ENCODE measurements at regions not wholly inside any gene's neighbourhood (a gene's known extent, or its start where the extent isn't known, plus 50 kb on each side); places are given as distances from the start of the nearest gene placed in this dataset.
A peak's percentile ranks its signal among the peaks of the same experiment; 100 is the strongest.
"Not testable (repeated sequence)": the region's sequence is repeated elsewhere in the genome, so short reads cannot be mapped to it uniquely, and the experiment has no call there.

- peak; percentile 8 to 52 (median 22) for DNase-seq
These were observed 1511.9 kb downstream of the REEP3 start for GRCh38 chr10:65032867-65033769.

DNA sequence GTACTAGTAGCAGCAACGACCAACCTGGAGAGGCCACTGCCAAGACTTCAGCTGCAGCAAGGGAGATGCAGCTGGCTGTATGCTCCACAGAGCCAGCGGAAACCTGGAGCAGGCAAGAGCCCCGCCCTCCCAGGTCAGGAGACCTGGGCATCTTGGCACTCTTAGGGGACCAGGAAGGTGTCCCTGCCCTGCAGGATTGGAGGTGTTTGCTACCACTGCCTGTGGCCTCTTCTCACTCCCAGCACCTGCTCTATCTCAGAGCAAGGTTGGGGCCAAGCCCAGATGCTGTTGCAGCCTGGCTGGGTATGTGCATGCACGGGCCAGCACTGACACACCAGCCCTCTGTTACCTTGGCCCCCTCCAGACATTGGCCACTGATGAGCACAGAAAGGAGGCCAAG is 1512.8 kb downstream of the REEP3 start:
- DNase-seq, result no peak

GRCh38 chr10:65040796-65041195 is 1519.6 kb downstream of the REEP3 start:
- DNase-seq, result no peak

DNA sequence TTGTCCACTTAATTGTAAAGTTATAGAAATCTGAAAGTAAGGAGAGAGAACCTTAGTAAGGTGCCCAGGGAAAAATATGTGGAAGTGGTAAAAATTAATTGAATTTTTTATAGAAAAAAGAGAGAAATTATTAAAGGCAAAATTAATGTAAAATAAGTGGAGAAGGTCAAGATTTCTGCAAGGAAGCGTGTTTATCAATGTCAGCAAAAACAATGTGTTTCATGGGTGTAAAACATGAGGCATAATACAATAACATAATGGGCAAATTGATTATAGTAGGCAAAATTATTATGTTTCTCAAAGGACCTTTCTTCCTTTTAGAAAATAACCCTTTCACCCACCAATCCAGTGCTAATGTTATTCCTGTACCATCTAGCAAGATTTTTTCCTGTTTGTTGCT is 1520.1 kb downstream of the REEP3 start:
- no peak for DNase-seq

GRCh38 chr10:65042496-65042895 is 1521.3 kb downstream of the REEP3 start:
- DNase-seq, result no peak

GRCh38 chr10:65046831-65047230 is 1525.6 kb downstream of the REEP3 start:
- no peak for DNase-seq

DNA sequence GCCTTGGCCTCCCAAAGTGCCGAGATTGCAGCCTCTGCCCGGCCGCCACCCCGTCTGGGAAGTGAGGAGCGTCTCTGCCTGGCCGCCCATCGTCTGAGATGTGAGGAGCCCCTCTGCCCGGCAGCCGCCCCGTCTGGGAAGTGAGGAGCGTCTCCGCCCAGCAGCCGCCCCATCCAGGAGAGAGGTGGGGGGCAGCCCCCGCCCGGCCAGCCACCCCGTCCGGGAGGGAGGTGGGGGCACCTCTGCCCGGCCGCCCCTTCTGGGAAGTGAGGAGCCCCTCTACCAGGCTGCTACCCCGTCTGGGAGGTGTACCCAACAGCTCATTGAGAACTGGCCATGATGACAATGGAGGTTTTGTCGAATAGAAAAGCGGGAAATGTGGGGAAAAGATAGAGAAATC is 1530.9 kb downstream of the REEP3 start:
- DNase-seq, result not testable (repeated sequence)

- not testable (repeated sequence) for DNase-seq
These were observed 1532.2 kb downstream of the REEP3 start for GRCh38 chr10:65053397-65053796.

DNA sequence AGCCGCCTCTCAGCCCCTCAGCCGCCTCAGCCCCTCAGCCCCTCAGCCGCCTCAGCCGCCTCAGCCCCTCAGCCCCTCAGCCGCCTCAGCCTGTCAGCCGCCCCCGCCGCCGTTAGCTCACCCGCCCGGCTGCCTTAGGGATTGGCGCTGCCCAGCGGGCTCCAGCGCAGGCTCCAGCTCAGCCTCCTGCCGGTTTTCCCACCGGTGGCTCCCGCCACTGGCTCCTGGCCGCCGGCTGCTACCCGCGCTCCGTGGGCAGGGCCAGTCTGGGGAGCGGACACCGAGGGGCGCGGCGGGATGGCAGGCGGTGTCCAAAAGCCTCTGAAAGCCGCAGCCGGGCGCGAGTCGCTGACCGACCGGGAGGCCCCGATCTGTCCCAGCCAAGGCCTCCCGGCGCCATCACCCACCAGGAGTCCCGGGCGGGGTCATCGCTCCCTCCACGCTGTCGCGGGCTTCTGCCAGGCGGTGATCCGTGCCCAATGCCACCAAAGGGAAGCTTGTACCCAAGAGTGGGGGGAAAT is 1532.7 kb downstream of the REEP3 start:
- not testable (repeated sequence) for DNase-seq

DNA sequence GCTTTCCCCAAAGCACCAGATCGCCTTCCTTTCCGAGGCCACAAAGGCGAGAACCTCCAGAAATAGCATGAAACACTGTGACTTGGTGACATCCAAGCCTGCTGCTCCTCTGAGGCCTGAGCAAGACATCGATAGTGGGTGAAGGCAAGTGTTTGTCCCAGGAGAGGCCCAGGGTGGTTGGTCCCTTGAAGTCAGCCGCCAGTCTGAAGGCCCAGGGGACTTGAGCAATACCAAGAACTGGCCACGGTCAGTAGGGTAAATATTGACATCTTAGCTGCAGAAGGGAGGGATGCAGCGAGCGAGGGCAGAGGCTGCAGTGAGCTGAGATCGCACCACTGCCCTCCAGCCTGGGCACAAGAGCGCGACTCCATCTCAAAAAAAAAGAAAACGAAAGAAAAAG is 1533.5 kb downstream of the REEP3 start:
- not testable (repeated sequence) for DNase-seq

GRCh38 chr10:65065278-65065677 is 1544.1 kb downstream of the REEP3 start:
- no peak for DNase-seq

DNA sequence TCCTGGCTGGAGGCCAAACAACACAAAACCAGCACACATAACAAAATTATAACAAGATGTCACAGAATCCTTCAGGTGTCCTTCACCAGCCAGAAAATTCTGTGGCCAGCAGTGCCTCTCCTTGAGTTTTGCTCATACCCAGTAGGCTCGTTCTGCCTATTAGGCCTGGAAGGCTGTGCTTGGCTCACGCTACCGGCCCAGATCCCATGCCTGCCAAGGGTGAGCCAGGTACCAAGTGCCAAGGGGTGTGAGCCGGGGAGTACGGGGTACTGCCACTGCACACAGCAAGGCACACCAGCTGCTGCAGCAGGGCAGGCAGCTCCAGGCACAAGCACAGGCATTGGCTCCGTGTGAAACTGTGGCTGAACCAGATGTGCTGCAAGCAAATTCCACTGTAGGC is 1562.0 kb downstream of the REEP3 start:
- no peak for DNase-seq

GRCh38 chr10:65090991-65091390 is 1569.8 kb downstream of the REEP3 start:
- DNase-seq, result no peak

DNA sequence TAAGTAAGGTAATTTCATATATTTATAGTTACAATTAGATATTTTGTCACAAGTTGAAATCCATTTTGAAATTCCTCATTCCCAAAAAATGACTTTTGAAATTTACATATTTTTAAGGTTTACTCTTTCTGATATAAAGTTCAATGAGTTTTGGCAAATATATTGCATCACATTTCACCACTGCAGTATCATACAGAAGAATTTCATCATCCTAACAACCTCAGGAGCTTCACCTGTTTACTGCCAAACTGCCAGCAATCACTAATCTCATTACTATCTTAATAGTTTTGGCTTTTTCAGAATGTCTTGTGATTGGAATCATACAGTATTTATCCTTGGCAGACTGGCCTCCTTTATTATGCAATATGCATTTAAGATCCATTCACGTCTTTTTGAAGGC is 1578.9 kb downstream of the REEP3 start:
- no peak for DNase-seq

DNA sequence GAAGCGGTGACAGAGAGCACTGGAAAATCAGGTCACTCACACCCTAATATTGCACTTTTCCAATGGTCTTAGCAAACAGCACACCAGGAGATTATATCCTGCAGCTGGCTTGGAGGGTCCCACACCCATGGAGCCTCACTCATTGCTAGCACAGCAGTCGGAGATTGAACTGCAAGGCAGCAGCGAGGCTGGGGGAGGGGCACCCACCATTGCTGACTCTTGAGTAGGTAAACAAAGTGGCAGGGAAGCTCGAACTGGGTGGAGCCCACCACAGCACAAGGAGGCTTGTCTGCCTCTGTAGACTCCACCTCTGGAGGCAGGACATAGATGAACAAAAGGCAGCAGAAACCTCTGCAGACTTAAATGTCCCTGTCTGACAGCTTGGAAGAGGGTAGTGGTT is 1579.7 kb downstream of the REEP3 start:
- not testable (repeated sequence) for DNase-seq

DNA sequence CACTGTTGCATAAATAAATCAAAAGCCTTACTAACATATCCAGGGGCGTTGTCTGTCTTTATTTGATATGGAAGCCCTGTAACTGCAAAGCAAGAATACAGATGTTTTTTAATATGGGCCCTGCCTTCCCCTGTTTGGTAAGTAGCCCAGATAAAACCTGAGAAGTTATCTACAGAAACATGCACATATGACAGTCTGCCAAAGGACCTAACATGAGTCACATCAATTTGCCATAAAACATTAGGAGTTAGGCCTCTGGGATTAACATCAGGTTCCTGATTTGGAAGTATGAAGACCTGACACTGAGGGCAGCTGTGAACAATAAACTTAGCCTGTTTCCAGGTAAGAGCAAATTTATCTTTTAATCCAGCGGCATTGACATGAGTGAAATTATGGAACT is 1588.8 kb downstream of the REEP3 start:
- DNase-seq, result no peak

DNA sequence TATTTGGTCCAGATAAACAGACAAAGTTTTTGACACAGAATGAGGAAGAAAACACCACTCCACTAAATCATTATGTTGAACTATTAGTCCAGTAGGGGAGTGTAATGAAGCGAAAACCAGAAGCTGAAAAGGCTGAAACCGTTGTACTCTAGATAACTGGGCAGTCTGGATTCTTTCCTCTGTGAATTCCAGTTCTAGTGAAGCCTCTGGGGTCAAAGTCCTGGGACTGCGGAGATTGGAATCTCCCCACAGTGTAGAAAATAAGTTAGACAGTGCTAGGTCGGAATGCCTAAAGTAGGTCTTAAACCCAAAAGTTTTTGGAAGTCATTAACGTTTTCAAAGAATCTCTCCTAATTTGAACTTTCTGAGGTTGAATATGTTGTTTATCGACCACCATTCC is 1589.9 kb downstream of the REEP3 start:
- DNase-seq, result not testable (repeated sequence)

- DNase-seq, result no peak
These were observed 1591.4 kb downstream of the REEP3 start for GRCh38 chr10:65112573-65112972.

GRCh38 chr10:65123120-65123519 is 1601.9 kb downstream of the REEP3 start:
- no peak for DNase-seq

GRCh38 chr10:65125212-65125611 is 1604.0 kb downstream of the REEP3 start:
- no peak for DNase-seq

GRCh38 chr10:65126288-65126687 is 1605.1 kb downstream of the REEP3 start:
- no peak for DNase-seq

DNA sequence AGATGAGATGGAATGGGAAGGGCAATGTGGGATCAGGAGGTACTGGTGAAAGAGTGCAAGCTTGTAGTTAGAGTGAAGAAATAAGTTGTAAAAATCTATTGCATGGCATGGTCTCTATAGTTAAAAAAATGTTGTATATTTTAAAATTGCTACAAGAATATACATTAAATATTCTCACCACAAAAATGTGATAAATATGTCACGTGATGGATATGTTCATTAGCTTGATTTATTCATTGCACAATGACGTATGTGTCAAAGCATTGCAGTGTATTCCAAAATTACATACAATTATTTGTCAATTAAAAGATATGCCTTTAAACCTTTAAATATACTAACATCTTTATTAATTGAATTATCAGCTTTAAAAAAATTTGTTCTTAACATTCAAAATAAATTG is 1607.1 kb downstream of the REEP3 start:
- no peak for DNase-seq

DNA sequence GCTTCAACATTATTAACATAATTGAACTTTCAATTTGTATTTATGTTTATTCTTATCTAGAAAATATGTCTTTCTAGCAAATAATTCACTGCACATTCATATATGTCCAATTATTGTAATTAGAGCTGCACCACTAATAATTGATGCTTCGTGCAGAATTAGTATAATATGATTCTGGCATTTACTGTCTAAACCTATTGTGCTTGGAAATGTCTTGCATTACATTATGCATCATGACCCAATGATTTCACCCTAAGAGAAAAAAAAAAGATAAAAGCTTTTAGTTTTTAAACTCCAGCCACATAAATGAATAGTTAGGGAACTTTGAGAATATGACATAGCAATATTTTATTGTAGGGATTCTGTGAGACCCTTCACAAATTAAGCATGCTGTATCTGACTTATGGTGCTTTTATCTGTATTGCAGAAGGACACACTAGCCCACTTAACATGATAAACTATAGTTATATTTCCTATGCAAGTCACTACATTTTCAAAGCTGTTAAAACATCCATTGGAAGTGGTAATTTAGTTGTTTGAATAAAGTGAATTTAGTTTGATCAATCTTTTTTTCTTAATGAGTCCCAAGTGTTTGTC is 1609.1 kb downstream of the REEP3 start:
- no peak for DNase-seq
